ENCODE measurements at regions not wholly inside any gene's neighbourhood (a gene's known extent, or its start where the extent isn't known, plus 50 kb on each side); places are given as distances from the start of the nearest gene placed in this dataset.
"Not testable (repeated sequence)": the region's sequence is repeated elsewhere in the genome, so short reads cannot be mapped to it uniquely, and the experiment has no call there.

DNA sequence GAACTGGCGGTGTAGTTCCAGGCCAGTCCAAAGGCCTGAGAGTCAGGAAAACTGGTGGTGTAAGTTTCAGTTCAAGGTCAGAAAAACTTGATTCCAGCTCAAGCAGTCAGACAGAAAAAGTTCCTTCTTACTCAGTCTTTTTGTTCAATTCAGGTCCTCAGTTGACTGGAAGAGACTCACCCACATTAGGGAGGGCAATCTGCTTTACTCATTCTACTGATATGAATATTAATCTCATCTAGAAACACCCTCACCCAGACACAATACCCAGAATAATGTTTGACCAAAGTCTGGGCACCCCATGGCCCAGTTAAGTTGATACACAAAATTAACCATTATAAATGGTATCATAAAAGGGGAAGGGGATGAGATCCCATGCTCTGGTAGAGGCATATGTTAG, 50.1 kb upstream of the LTA4H start:
- Histone ChIP-seq H3K36me3 (peaks cover 0 to 6% (median 0%) of the 10 kb centered on the region in 11 experiments; a peak in 3 of 22 replicates), H3K4me1 (0 out of 20 replicates have a peak, but pooled peaks cover 0 to 3% (median 0%) of the 10 kb centered on the region in 10 experiments), H3K27ac (no peak overlapping the region), H4K20me1 (no peaks in the 10 kb centered on the region), H3K4me2 (no peak overlapping the region), H3K9me3 (replicated peaks in 1 of 11) (peaks cover 43 to 63% (median 50%) of the 10 kb centered on the region in 11 experiments), H3K4me3 (no peak overlapping the region), H3K27me3 (no peaks in the 10 kb centered on the region), H3K9ac (no peak overlapping the region)
- TF ChIP-seq Cebpa-rat (IDR thresholded peaks at IDR 0.05) = no peak

DNA sequence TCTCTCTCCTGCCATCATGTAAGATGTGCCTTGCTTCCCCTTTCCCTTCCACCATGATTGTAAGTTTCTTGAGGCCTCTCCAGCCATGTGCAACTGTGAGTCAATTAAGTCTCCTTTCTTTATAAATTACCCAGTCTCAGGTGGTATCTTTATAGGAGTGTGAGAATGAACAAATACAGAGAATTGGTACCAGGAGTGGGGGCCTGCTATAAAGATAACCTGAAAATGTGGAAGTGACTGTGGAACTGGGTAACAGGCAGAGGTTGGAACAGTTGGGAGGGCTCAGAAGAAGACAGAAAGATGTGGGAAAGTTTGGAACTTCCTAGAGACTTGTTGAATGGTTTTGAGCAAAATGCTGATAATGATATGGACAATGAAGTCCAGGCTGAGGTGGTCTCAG, 50.8 kb upstream of the LTA4H start:
- not testable (repeated sequence) for H3K4me3 ChIP-seq, H4K20me1 ChIP-seq, H3K4me2 ChIP-seq, H3K27me3 ChIP-seq, H3K36me3 ChIP-seq, H3K4me1 ChIP-seq, H3K9ac ChIP-seq, H3K27ac ChIP-seq
- H3K9me3 ChIP-seq (replicated peaks in 1 of 11) = peaks cover 50 to 70% (median 57%) of the 10 kb centered on the region in 11 experiments

DNA sequence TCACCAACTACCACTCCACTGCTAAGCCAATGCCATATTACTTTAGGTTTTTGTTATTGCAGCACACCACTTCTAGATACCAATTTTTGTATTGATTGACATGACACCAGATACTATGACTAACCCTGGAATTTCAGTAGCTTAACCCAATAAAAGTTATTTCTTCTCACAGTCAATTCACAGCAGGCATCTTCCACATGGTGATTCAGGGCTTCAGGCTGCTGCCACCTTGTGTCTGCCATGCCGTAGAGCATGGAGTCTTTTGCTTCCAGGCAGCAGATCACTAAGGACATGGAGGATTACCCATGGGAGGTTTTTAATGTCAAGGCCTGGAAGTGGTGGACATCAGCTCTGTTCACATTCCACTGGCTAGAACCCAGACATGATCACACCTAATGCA, 56.4 kb upstream of the LTA4H start:
- no peak for TF ChIP-seq Cebpa-rat (IDR thresholded peaks at IDR 0.05)
- Histone ChIP-seq H3K27ac (peak overlapping the region in 4 of 11 experiments; percentile 81 to 86 (median 85); a peak in 5 of 22 replicates), H3K9me3 (replicated peaks in 1 of 11) (peaks cover 53 to 60% (median 57%) of the 10 kb centered on the region in 11 experiments), H3K9ac (no peak overlapping the region), H3K27me3 (no peaks in the 10 kb centered on the region), H3K4me2 (no peak overlapping the region), H3K36me3 (peaks cover 0 to 6% (median 0%) of the 10 kb centered on the region in 11 experiments; a peak in 3 of 22 replicates), H3K4me1 (peaks cover 19 to 44% (median 36%) of the 10 kb centered on the region in 10 experiments), H3K4me3 (no peak overlapping the region), H4K20me1 (no peaks in the 10 kb centered on the region)

DNA sequence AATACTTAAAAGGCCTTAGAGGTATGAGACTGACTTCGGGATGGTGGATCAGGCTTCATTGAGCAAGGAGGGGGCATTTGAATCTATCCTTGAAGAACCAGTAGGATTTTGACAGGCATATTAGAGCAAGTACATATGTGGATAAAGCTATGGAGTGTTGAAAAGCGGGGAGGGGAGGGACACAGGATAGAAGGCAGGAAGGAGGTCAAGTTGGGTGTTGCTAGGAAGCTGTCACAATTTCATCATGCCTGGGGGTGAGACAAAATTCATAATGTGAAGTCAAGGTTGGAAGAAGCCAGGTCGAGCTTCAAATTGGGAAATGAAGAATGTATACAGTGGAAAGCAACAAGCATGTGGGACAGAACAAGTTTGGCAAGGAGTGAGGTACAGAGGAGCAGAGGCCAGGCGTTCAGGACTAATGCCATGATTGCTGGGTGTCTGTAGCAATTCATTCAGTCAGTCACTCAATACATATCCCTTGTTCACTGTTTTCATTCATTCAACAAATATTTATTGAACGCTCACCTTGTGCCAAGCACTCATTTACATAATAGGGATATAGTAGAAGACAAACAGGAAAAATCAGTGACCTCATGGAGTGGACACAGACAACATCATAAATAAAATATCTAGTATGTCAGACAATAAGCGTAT, 58.3 kb upstream of the LTA4H start:
- Histone ChIP-seq H3K4me1 (peaks cover 19 to 58% (median 46%) of the 10 kb centered on the region in 10 experiments), H3K4me3 (peak overlapping the region in 2 of 10 experiments; percentile 3 to 29; a peak in 2 of 20 replicates), H3K4me2 (peak overlapping the region; percentile 21 to 85 (median 75); a peak in 21 of 22 replicates), H3K9ac (peak overlapping the region in 8 of 11 experiments; percentile 4 to 75 (median 66); a peak in 13 of 22 replicates), H3K27me3 (no peaks in the 10 kb centered on the region), H3K36me3 (peaks cover 0 to 6% (median 0%) of the 10 kb centered on the region in 11 experiments; a peak in 1 of 22 replicates), H4K20me1 (no peaks in the 10 kb centered on the region), H3K27ac (peak overlapping the region in 9 of 11 experiments; percentile 8 to 86 (median 81); a peak in 17 of 22 replicates), H3K9me3 (replicated peaks in 1 of 11) (peaks cover 36 to 42% (median 39%) of the 10 kb centered on the region in 11 experiments)
- TF ChIP-seq Cebpa-rat (IDR thresholded peaks at IDR 0.05) = no peak

DNA sequence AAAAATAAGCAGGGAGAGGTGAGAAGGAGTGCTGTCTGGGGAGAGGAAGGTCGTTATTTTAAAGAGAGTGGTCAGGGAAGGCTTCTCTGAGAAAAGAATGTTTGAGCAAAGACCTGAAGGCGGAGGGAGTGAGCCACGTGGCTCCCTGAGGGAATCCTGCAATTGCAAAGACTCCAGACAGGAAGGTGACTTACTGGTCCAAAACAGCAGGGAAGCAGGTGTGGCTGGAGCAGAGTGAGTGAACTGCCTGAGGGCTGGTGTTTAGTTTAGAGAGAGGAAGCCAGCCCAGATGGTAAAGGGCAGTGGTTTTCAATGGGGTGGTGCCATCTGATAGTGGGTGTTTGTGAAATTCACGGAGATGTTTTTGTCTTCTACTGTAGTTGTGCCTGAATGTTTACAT, 58.8 kb upstream of the LTA4H start:
- Histone ChIP-seq H3K27ac (peak overlapping the region in 9 of 11 experiments; percentile 8 to 86 (median 81); a peak in 17 of 22 replicates), H3K27me3 (no peaks in the 10 kb centered on the region), H3K9ac (peak overlapping the region in 8 of 11 experiments; percentile 4 to 75 (median 66); a peak in 14 of 22 replicates)

DNA sequence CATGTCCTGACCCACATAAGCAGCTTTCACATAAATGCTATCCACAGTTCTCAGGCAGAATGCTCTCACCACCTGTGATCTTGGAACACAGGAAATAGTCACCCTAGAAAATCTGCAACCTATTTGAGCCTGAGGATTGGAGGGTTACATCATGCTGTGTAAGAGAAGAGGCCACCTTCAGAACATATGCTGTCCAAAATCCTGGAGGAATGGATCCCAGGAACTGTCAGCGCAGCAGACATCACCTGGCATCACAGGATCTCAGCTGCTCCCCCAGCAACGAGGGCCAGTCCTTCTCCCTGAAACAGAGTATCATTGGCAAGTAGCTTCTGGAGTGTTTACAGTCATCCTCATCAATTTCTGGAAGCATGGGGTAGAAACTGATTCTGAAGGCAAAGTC, 63.2 kb upstream of the LTA4H start:
- peak overlapping the region in 6 of 11 experiments; percentile 68 to 86 (median 81); a peak in 12 of 22 replicates for H3K27ac ChIP-seq
- peak overlapping the region in 2 of 11 experiments; percentile 47 to 61; a peak in 3 of 22 replicates for H3K9ac ChIP-seq
- H3K27me3 ChIP-seq = no peaks in the 10 kb centered on the region
- peak overlapping the region in 9 of 11 experiments; percentile 51 to 73 (median 65); a peak in 14 of 22 replicates for H3K4me2 ChIP-seq
- TF ChIP-seq Cebpa-rat (IDR thresholded peaks at IDR 0.05) = no peak
- peaks cover 38 to 93% (median 79%) of the 10 kb centered on the region in 10 experiments for H3K4me1 ChIP-seq
- no peak overlapping the region for H3K4me3 ChIP-seq
- H4K20me1 ChIP-seq = no peaks in the 10 kb centered on the region
- H3K36me3 ChIP-seq = no peaks in the 10 kb centered on the region
- peaks cover 0 to 14% (median 0%) of the 10 kb centered on the region in 11 experiments; a peak in 6 of 22 replicates for H3K9me3 ChIP-seq (replicated peaks in 1 of 11)

More for the DNA sequence above, 58.8 kb upstream of the LTA4H start:
- TF ChIP-seq Cebpa-rat (IDR thresholded peaks at IDR 0.05) = peak in 2 of 11 experiments; percentile 22 to 36; a peak in 1 of 22 replicates
- H3K4me1 ChIP-seq = peaks cover 19 to 64% (median 52%) of the 10 kb centered on the region in 10 experiments
- H3K36me3 ChIP-seq = peaks cover 0 to 6% (median 0%) of the 10 kb centered on the region in 11 experiments; a peak in 1 of 22 replicates
- no peaks in the 10 kb centered on the region for H4K20me1 ChIP-seq
- peak overlapping the region; percentile 21 to 85 (median 75); a peak in 21 of 22 replicates for H3K4me2 ChIP-seq
- peak overlapping the region in 2 of 10 experiments; percentile 3 to 29; a peak in 3 of 20 replicates for H3K4me3 ChIP-seq
- peaks cover 30 to 40% (median 36%) of the 10 kb centered on the region in 11 experiments for H3K9me3 ChIP-seq (replicated peaks in 1 of 11)

DNA sequence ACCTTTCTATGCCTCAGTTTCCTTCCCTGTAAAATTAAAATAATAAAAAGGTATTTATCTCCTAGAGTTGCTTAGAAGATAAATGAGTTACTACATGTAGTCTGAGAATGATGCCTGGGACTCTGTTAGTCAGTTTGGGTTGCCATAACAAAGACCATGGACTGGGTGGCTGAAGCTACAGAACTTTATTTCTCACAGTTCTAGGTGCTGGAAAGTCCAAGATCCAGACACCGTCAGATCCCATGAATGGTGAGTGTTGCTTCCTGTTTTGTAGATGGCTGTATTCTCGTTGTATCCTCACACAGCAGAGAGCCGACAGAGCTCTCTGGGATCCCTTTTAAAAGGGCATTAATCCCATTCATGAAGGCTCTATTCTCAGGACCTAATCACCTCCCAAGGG, 64.0 kb upstream of the LTA4H start:
- Histone ChIP-seq H3K9me3 (replicated peaks in 1 of 11) (peaks cover 0 to 14% (median 0%) of the 10 kb centered on the region in 11 experiments; a peak in 6 of 22 replicates), H3K27me3 (no peaks in the 10 kb centered on the region), H3K36me3 (no peaks in the 10 kb centered on the region), H3K4me1 (peaks cover 31 to 90% (median 77%) of the 10 kb centered on the region in 10 experiments), H4K20me1 (no peaks in the 10 kb centered on the region), H3K27ac (peak overlapping the region in 9 of 11 experiments; percentile 52 to 86 (median 73); a peak in 18 of 22 replicates), H3K4me2 (peak overlapping the region in 10 of 11 experiments; percentile 41 to 73 (median 65); a peak in 20 of 22 replicates), H3K4me3 (no peak overlapping the region; a peak in 1 of 20 replicates), H3K9ac (peak overlapping the region in 6 of 11 experiments; percentile 43 to 71 (median 56); a peak in 11 of 22 replicates)
- no peak for TF ChIP-seq Cebpa-rat (IDR thresholded peaks at IDR 0.05)

DNA sequence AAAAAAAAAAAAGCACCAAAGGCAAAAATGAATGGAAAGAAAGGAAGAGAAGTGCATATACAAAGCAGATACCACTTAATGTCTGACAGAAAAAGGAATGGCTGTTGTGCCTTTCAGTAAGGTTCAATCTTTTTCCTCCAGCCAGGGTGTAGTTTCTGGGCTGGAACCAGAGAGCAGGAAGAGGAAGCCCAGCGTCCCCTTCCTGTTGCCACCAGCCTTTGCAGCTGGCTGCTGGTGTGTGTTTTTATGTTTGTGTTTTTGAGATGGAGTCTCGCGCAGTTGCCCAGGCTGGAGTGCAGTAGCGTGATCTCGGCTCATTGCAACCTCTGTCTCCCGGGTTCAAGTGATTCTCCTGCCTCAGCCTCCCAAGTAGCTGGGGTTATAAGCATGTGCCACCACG, 64.6 kb upstream of the LTA4H start:
- H4K20me1 ChIP-seq = no peaks in the 10 kb centered on the region
- H3K36me3 ChIP-seq = no peaks in the 10 kb centered on the region
- H3K4me1 ChIP-seq = peaks cover 25 to 90% (median 74%) of the 10 kb centered on the region in 10 experiments
- peak overlapping the region; percentile 41 to 73 (median 65) for H3K4me2 ChIP-seq
- H3K27ac ChIP-seq = peak overlapping the region in 9 of 11 experiments; percentile 52 to 86 (median 73); a peak in 18 of 22 replicates
- H3K4me3 ChIP-seq = peak overlapping the region in 1 of 10 experiments; percentile 26; a peak in 1 of 20 replicates
- H3K9ac ChIP-seq = peak overlapping the region in 7 of 11 experiments; percentile 37 to 71 (median 50); a peak in 11 of 22 replicates
- H3K27me3 ChIP-seq = no peaks in the 10 kb centered on the region
- peaks cover 0 to 14% (median 0%) of the 10 kb centered on the region in 11 experiments; a peak in 6 of 22 replicates for H3K9me3 ChIP-seq (replicated peaks in 1 of 11)
- TF ChIP-seq Cebpa-rat (IDR thresholded peaks at IDR 0.05) = no peak

DNA sequence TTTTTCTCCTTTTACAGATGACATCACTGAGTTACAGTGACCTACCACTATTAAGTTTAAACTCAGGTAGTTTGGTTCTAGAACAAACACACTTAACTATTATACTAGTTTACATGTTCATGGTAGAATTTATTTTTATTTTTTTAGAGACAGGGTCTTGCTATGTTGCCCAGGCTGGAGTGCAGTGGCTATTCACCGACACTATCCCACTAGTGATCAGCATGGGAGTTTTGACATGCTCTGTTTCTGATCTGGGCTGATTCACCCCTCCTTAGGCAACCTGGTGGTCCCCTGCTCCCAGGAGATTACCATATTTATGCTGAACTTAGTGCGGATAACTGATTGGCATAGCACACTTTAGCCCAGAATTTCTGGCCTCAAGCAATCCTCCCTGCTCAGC, 66.4 kb upstream of the LTA4H start:
- Histone ChIP-seq H3K27me3 (no peaks in the 10 kb centered on the region), H3K27ac (peak overlapping the region in 6 of 11 experiments; percentile 17 to 75 (median 56); a peak in 9 of 22 replicates), H3K9ac (no peak overlapping the region), H4K20me1 (no peaks in the 10 kb centered on the region), H3K4me2 (peak overlapping the region in 2 of 11 experiments; percentile 75 to 79; a peak in 2 of 22 replicates), H3K36me3 (no peaks in the 10 kb centered on the region), H3K4me1 (peaks cover 23 to 91% (median 77%) of the 10 kb centered on the region in 10 experiments), H3K4me3 (no peak overlapping the region), H3K9me3 (replicated peaks in 1 of 11) (peaks cover 0 to 14% (median 0%) of the 10 kb centered on the region in 11 experiments; a peak in 6 of 22 replicates)
- no peak for TF ChIP-seq Cebpa-rat (IDR thresholded peaks at IDR 0.05)
